ENCODE measurements at regions not wholly inside any gene's neighbourhood (a gene's known extent, or its start where the extent isn't known, plus 50 kb on each side); places are given as distances from the start of the nearest gene placed in this dataset.

DNA sequence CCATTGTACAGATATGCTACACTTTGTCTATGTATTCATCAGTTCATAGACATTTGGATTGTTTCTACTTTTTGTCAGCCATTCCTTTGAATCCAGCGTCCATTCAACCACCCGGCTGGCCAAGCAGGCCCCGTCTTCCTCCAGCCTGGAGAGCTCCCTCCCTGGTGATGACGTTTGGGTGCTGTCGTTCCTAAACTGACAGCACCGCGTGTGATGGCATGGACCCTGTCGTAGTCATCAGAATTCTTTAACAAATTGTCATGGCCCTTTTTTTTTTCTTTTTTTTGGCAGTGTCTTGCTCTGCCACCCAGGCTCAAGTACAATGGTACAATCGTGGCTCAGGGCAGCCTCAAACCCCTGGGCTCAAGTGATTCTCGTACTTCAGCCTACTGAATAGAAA is 138.6 kb upstream of the ERRFI1 start:
- no peak overlapping the region for H3K4me3 ChIP-seq (ENCODE audit: low read depth, low read length)
- no peak for DNase-seq (ENCODE audit: low read depth)
- TF ChIP-seq, protein P1, sequence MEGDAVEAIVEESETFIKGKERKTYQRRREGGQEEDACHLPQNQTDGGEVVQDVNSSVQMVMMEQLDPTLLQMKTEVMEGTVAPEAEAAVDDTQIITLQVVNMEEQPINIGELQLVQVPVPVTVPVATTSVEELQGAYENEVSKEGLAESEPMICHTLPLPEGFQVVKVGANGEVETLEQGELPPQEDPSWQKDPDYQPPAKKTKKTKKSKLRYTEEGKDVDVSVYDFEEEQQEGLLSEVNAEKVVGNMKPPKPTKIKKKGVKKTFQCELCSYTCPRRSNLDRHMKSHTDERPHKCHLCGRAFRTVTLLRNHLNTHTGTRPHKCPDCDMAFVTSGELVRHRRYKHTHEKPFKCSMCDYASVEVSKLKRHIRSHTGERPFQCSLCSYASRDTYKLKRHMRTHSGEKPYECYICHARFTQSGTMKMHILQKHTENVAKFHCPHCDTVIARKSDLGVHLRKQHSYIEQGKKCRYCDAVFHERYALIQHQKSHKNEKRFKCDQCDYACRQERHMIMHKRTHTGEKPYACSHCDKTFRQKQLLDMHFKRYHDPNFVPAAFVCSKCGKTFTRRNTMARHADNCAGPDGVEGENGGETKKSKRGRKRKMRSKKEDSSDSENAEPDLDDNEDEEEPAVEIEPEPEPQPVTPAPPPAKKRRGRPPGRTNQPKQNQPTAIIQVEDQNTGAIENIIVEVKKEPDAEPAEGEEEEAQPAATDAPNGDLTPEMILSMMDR (conservative IDR thresholded peaks at IDR 0.05; ENCODE audit: low read depth, low read length), result no peak

DNA sequence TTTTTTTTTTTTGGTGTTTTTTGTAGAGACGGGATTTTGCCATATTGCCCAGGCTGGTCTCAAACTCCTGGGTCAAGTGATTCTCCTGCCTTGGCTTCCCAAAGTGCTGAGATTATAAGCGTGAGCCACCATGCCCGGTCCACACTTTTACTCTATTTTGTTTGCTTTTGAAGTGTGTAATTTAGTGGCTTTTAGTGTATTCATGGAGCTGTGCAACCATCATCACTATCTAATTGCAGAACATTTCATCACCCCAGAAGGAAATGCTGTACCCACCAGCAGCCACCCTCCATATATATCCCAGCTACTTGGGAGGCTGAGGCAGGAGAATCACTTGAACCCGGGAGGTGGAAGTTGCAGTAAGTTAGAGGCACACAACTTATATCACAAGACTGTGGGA is 136.9 kb upstream of the ERRFI1 start:
- no peak for DNase-seq (ENCODE audit: low read depth)
- H3K4me3 ChIP-seq (ENCODE audit: low read depth, low read length), result no peak overlapping the region

DNA sequence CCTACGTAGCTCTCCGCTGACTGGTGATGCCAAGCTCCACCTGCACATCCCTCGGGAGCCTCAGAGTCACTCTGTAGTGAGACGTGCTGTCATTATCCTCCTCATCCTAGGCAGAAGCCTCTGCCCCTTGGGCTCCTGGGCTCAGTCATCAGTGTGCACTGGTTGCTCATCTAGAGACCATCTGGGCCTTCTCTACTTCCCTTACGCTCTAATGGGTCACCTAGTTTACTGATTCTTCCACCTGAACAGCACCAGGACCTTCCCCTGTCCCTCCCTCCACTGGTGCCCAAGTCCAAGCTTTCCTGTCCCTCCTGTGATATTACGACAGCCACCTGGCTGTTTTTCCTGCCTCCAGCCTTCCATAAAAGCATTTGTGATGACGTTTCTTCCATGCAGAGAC is 136.1 kb upstream of the ERRFI1 start:
- H3K4me3 ChIP-seq (ENCODE audit: low read depth, low read length), result no peak overlapping the region
- no peak for DNase-seq (ENCODE audit: low read depth)
- TF ChIP-seq, protein P1 (conservative IDR thresholded peaks at IDR 0.05; ENCODE audit: low read depth, low read length), result no peak

More for the DNA sequence above, 136.9 kb upstream of the ERRFI1 start:
- TF ChIP-seq, protein P1 (conservative IDR thresholded peaks at IDR 0.05; ENCODE audit: low read depth, low read length), result no peak

GRCh38 chr1:8161546-8162105 is 135.5 kb upstream of the ERRFI1 start:
- TF ChIP-seq, protein P1 (conservative IDR thresholded peaks at IDR 0.05; ENCODE audit: low read depth, low read length), result no peak
- no peak for DNase-seq (ENCODE audit: low read depth)
- no peak overlapping the region for H3K4me3 ChIP-seq (ENCODE audit: low read depth, low read length)

DNA sequence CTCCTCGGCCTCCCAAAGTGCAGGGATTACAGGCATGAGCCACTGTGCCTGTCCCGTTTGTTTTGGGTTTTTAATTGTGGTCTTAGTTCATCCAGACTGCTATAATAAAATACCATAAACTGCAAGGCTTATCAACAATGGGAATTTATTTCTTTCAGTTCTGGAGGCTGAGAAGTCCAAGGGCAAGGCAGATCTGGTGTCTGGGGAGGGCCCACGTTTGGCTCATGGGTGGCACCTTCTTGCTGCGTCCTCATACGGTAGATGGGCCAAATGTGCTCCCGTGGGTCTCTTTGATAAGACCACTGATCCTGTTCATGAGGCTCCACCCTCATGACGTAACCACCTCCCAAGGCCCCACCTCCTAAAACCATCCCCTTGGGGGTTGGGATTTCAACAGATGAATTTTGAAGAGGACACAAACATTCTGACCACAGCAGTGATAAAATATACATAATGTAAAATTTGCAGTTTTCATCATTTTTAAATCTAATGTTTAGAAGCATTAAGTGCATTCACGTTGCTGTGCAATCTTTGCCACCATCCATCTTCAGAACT is 133.4 kb upstream of the ERRFI1 start:
- no peak for DNase-seq (ENCODE audit: low read depth)
- TF ChIP-seq, protein P1 (conservative IDR thresholded peaks at IDR 0.05; ENCODE audit: low read depth, low read length), result no peak
- H3K4me3 ChIP-seq (ENCODE audit: low read depth, low read length), result no peak overlapping the region

DNA sequence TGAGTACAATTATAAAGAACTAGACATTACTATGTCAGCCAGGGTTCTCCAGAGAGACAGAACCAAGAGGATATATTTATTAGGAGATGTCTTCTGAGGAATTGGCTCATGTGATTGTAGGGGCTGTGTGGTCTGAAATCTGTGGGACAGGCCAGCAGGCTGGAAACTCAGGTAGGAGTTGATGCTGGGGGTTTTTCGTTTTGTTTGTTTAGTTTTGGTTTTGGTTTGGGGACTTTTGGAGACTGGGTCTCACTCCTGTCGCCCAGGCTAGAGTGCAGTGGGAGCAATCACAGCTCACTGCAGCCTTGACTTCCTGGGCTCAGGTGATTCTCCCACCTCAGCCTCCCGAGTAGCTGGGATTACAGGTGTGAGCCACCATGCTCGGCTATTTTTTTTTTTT is 132.9 kb upstream of the ERRFI1 start:
- TF ChIP-seq, protein P1 (conservative IDR thresholded peaks at IDR 0.05; ENCODE audit: low read depth, low read length), result no peak
- no peak overlapping the region for H3K4me3 ChIP-seq (ENCODE audit: low read depth, low read length)
- DNase-seq (ENCODE audit: low read depth), result no peak

DNA sequence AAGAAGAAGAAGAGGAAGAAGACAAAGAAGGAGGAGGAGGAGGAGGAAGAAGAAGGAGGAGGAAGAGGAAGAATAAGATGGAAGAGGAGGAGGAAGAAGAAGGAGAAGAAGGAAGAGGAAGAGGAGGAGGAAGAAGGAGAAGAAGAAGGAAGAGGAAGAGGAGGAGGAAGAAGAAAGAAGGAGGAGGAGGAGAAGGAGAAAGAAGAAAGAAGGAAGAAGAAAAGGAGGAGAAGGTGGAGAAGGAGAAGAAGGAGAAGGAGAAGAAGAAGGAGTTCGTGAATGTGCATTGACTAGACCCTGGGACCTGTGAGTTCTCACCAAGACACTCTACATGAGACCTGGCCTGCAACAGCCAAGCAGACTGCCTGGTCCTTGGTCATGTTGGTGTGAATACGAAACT is 131.7 kb upstream of the ERRFI1 start:
- H3K4me3 ChIP-seq (ENCODE audit: low read depth, low read length), result no peak overlapping the region
- TF ChIP-seq, protein P1 (conservative IDR thresholded peaks at IDR 0.05; ENCODE audit: low read depth, low read length), result no peak
- no peak for DNase-seq (ENCODE audit: low read depth)
